Testis (tissue), 2 donors: ENCODE measurements at regions not wholly inside any gene's neighbourhood (a gene's known extent, or its start where the extent isn't known, plus 50 kb on each side); places are given as distances from the start of the nearest gene placed in this dataset.

ENCODE experiments used
- DNase-seq: peaks from one replicate; pipeline ENCODE4 v3.0.0-alpha.2; 2019
- H3K27ac ChIP-seq, 2 donors: fragments of 200-600 bp; sonication (generic); one replicate each; pipeline ENCODE4 v1.5.1; 2019
- H3K27me3 ChIP-seq: fragments of 200-600 bp; sonication (generic); one replicate; pipeline ENCODE4 v1.5.1; 2019
- H3K36me3 ChIP-seq: fragments of 200-600 bp; sonication (generic); one replicate; pipeline ENCODE4 v1.5.1; 2017; ENCODE audit warnings: low read depth; ENCODE audit errors: missing control alignments
- H3K4me1 ChIP-seq: fragments of 200-600 bp; sonication (generic); one replicate; pipeline ENCODE4 v1.5.1; 2019
- H3K4me3 ChIP-seq, 2 donors: fragments of 200-600 bp; sonication (generic); one replicate each; pipeline ENCODE4 v1.5.1; 2017 to 2019
- H3K9me3 ChIP-seq: fragments of 200-600 bp; sonication (generic); one replicate; pipeline ENCODE4 v1.5.1; 2017
- POLR2A ChIP-seq: fragments of 450-650 bp; IDR thresholded peaks from one replicate; pipeline ENCODE4 v1.6.1; 2017; ENCODE audit warnings: antibody characterized with exemption, mild to moderate bottlenecking, moderate library complexity
- WGBS, 2 donors: methylation state at CpG; one replicate each; pipeline ENCODE4 v1.1.5; 2018; 5-methylcytosine and 5-hydroxymethylcytosine counted together
- intact Hi-C: fragments of 100-400 bp; cut with DNase I; formaldehyde crosslinking; loops from one replicate; pipeline ENCODE4 v1.15.1; 2023; ENCODE audit warnings: low total_unique reads
- TF ChIP-seq, protein P1 (sequence below), 3 experiments: fragments of 450-650 bp in 2 of 3; fragments of 200-600 bp in 1 of 3; sonication (generic) in 1 of 3; IDR thresholded peaks; one replicate each; pipeline ENCODE4 v1.5.1; 2016 to 2019; ENCODE audit warnings: antibody characterized with exemption in 3 of 3, mild to moderate bottlenecking in 2 of 3, moderate library complexity in 1 of 3

DNA sequence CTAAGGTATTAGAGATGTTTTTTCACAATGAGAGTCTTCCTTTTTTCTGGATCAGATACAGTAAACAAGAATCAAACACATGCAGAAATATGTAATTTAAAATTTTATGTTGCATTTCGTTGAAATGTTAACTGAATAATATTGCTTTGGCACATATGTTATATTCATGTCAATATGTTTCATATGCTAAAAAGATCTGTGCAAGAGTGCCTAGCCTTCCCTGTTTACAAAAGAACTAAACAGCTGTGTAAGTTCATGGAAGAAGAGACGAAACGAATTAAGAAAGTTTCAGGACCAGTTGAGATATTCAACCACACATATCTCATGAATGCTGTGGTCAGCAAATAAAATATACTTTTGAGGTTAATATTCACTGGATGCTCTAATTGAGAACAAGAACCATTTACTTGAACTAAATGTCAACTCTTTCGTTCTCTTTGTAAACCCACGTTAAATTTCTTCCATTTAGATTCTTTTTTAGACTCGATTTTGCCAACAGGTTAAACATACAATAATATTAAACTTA, 289.5 kb downstream of the FOXG1 start:
- Histone ChIP-seq H3K36me3 (no peaks in the 10 kb centered on the region), H3K4me1 (no peaks in the 10 kb centered on the region), H3K27ac (no peak overlapping the region), H3K4me3 (no peak overlapping the region), H3K9me3 (no peaks in the 10 kb centered on the region), H3K27me3 (no peaks in the 10 kb centered on the region)
- no peak for DNase-seq
- intact Hi-C loops: no loop called here
- 74 to 81% methylated on average over 6 of the region's 6 CpGs for WGBS, 2 donors
- no peak for TF ChIP-seq POLR2A
- TF ChIP-seq, protein P1, sequence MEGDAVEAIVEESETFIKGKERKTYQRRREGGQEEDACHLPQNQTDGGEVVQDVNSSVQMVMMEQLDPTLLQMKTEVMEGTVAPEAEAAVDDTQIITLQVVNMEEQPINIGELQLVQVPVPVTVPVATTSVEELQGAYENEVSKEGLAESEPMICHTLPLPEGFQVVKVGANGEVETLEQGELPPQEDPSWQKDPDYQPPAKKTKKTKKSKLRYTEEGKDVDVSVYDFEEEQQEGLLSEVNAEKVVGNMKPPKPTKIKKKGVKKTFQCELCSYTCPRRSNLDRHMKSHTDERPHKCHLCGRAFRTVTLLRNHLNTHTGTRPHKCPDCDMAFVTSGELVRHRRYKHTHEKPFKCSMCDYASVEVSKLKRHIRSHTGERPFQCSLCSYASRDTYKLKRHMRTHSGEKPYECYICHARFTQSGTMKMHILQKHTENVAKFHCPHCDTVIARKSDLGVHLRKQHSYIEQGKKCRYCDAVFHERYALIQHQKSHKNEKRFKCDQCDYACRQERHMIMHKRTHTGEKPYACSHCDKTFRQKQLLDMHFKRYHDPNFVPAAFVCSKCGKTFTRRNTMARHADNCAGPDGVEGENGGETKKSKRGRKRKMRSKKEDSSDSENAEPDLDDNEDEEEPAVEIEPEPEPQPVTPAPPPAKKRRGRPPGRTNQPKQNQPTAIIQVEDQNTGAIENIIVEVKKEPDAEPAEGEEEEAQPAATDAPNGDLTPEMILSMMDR (IDR thresholded peaks at IDR 0.05): no peak

DNA sequence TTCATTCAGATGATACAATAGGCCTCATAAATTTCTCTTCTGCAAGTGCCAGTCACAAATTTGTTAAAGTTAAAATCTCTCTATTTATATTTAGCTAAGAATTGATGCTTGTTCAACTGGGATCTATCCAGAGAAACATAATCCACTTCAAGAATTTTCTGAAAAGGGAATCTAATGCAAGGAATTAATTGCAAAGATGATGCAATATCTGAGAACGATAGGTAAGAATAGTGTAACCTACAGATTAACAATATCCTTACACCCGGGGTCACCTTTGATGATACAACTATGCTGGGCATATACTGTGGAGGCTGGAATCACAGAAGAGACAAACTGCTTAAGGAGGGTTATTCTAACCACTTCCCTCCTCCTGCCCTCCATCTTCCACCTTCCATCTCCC, 295.1 kb downstream of the FOXG1 start:
- WGBS, 2 donors: 89 to 92% methylated on average over 2 of the region's 2 CpGs
- no peaks in the 10 kb centered on the region for H3K9me3 ChIP-seq
- intact Hi-C loops: no loop called here
- no peaks in the 10 kb centered on the region for H3K4me1 ChIP-seq
- H3K36me3 ChIP-seq: no peaks in the 10 kb centered on the region
- H3K4me3 ChIP-seq: no peak overlapping the region
- H3K27me3 ChIP-seq: no peaks in the 10 kb centered on the region
- H3K27ac ChIP-seq: no peak overlapping the region
- TF ChIP-seq, protein P1 (IDR thresholded peaks at IDR 0.05): no peak
- TF ChIP-seq POLR2A: no peak
- no peak for DNase-seq

GRCh38 chr14:29062466-29062865, 295.9 kb downstream of the FOXG1 start:
- Histone ChIP-seq H3K9me3 (no peaks in the 10 kb centered on the region), H3K4me3 (no peak overlapping the region), H3K27me3 (no peaks in the 10 kb centered on the region), H3K36me3 (no peaks in the 10 kb centered on the region), H3K4me1 (no peaks in the 10 kb centered on the region), H3K27ac (no peak overlapping the region)
- intact Hi-C loops: no loop called here
- TF ChIP-seq POLR2A: no peak
- TF ChIP-seq, protein P1 (IDR thresholded peaks at IDR 0.05): no peak
- DNase-seq: no peak
- 75 to 88% methylated on average over 6 of the region's 6 CpGs for WGBS, 2 donors

DNA sequence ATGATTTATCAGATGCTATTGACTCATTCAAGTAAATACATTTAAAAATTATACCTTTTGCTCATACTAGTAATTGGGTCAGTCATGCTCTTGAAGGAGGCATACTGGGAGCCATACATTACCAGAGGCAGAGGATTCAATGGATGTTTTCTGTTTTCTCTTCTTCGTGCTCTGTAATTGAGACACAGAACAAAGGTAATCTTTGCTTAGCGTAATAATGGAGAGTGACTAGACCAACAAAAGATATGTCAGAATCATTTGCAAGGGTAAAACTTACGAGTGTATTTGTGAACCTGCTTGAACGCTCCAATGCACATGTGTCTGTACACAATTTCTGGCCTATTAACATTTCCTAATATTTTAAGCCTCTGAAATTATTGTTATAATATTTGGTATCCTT, 296.4 kb downstream of the FOXG1 start:
- no peaks in the 10 kb centered on the region for H3K4me1 ChIP-seq
- DNase-seq: no peak
- H3K36me3 ChIP-seq: no peaks in the 10 kb centered on the region
- intact Hi-C loops: no loop called here
- no peak overlapping the region for H3K27ac ChIP-seq
- H3K4me3 ChIP-seq: no peak overlapping the region
- WGBS, 2 donors: 91% methylated on average over 4 of the region's 4 CpGs
- no peaks in the 10 kb centered on the region for H3K27me3 ChIP-seq
- no peak for TF ChIP-seq POLR2A
- H3K9me3 ChIP-seq: no peaks in the 10 kb centered on the region

- intact Hi-C loops: no loop called here
- Histone ChIP-seq H3K4me1 (no peaks in the 10 kb centered on the region), H3K9me3 (no peaks in the 10 kb centered on the region), H3K27me3 (no peaks in the 10 kb centered on the region), H3K36me3 (no peaks in the 10 kb centered on the region), H3K27ac (no peak overlapping the region), H3K4me3 (no peak overlapping the region)
- 87 to 89% methylated on average over 3 of the region's 3 CpGs for WGBS, 2 donors
- TF ChIP-seq, protein P1 (IDR thresholded peaks at IDR 0.05): no peak
- TF ChIP-seq POLR2A: no peak
- DNase-seq: no peak
Observed at GRCh38 chr14:29064305-29064900, 297.8 kb downstream of the FOXG1 start.
